EL (cell line): ENCODE measurements at regions not wholly inside any gene's neighbourhood (a gene's known extent, or its start where the extent isn't known, plus 50 kb on each side); places are given as distances from the start of the nearest gene placed in this dataset.
"Not testable (repeated sequence)": the region's sequence is repeated elsewhere in the genome, so short reads cannot be mapped to it uniquely, and the experiment has no call there.

Source experiments
- DNase-seq: peaks from one replicate; pipeline ENCODE4 v3.0.0-alpha.2; 2016

DNA sequence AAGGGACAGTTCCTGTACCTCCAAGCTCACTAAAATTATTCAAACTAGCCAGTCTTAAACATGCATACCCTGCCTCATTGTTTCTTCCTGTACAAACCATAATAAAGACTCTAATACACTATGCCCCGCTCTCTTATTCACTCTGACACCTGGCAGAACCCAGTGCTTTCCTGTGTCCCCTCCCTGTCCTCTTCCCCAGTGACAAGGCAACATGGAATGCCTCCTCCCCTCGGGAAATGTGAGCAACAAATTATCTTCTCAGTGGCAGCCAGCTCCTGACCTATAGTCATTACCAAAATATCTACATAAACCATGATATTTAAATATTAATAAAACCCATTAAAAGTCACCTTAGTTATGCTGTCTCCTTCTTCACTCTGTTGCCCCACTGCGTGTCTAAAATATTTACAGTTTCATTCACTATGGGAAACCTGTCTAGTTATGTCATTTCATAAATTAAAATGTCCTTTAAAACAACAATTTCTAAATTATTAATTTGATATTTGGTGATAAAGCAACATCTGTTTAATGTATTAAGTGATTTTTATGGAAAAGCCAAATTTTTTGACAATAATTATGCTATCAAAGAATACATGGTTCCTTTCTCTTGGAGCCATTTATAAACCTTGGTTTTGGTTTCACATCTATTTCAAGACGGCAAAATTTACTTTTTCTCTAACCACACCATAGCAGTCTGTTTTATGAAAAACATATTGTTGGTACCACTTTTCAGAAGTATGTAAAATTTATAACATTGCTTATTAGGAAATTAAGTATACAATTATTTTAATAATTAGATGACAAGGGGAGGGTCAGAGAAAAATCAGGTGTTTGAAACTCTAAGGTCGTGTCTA is 1355.2 kb downstream of the XPNPEP1 start:
- peak; percentile 26 for DNase-seq

DNA sequence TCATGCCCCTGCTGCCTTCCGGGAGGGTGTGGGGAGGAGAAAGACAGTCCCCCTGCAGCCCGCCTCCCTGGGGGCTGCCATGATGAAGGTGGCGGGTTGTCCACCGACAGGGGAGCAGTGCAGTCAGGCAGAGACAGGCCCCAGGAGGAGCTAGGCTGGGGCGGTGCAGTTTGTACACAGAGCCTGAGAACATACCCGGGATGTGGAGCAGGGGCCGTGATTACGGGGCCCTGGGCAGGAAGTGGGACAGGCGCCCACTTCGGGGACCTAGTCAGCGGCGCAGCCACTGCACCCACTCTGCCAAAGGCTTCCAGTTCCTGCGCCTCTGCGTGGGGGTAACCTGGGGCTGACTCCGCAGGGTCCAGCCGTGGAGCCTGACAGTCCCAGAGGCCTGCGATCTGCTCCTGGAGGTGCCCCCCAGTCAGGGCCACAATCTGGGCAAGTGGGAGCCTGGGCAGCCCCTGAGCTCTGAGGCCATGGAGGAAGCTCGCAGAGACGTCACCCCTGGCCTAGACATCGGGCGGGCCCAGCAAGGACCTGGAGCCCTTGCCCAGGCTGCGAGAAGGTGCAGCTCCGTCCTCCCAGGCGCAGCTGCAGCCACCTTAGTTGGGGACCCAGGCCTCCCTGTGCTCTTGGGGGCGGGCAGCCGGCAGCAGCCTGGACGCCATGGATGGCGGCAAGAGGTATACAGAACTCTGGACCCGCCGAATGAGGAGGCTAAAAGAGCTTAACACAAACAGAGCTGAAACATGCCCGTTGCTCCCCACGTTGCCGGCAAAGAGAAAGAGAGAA is 1356.8 kb downstream of the XPNPEP1 start:
- no peak for DNase-seq

DNA sequence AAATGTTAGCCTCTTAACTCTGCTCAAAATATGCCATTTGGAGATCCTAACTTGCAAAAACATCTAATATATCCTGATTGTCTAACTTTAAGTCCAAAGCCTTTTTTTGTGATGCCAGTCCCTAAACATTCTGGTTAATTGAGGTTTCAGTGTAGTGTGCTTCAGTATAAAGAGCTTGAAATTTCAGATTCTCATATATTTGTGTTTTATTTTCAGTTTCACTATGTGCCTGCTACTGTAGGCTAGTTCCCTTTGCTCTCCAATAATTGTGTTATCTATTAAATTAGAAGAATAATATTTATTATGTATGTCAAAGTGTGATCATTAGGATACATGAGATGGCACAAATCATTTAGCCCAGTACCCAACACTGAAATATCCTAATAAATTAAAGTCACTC is 1361.2 kb downstream of the XPNPEP1 start:
- no peak for DNase-seq

DNA sequence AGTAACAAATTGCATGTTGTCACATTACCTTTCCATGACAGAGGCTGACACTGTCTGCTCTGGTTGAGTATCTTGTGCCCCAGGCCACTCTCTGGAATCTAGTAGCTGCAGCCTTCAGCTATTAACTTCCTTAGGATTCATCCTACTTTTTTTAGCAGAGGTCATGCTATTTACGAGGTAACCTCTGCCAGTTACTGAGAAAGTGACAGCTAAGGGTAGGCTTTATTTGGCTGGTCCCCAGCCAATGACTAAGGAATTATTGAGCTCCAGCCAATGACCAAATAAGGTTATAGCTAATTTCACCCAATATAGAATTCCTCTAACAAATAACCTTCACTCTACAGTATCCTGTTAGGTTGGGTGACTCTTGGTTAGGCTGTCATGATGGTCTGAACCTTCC is 1361.7 kb downstream of the XPNPEP1 start:
- DNase-seq: peak; percentile 78

DNA sequence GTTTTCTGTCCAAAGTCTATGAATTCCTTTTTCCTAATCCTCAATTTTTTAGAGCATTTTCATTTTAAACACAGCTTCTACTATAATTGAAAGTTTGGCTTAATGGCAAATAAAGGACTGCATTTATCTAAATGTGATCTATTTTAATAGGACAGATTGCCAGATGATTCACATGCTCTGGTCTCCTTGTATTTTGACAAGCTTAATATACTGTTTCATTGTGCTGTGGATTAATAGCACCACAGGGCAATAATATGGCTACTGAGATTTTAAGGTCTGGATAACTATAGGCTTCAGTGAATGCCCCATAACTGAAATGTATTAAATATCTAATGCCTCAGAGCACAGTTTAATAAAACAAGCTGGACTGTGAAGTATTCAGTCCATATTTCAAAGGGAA is 1362.8 kb downstream of the XPNPEP1 start:
- no peak for DNase-seq

DNA sequence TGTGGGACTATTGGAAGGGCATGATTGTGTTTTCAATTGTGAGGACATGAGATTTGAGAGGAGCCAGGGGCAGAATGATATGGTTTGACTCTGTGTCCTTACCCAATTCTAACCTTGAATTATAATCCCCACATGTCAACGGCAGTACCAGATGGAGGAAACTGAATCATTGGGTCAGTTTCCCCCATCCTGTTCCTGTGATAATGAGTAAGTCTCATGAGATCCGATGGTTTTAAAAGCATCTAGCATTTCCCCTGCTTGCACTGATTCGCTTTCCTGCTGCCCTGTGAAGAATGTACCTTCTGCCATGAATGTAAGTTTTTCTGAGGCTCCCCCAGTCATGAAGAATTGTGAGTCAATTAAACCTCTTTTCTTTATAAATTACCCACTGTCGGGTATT is 1367.1 kb downstream of the XPNPEP1 start:
- peak; percentile 50 for DNase-seq

DNA sequence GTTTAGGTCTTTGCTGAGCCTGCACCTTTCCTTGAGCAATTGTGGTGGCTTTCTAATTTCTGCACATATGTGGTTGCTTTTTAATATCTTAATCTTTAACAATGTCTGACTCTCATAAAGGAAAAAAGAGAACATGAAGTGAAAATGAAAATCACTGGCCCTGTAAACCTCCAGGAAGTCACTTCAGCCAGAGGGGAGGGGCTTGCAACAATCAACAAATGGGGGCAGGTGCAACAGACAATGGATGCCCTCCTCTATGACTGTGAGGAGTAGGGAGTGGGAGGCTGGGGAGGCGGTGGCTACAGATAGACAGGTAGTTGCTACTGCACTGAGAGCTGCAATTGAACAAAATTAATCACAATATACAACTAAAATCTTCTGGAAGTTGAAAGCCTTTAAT is 1377.4 kb downstream of the XPNPEP1 start:
- DNase-seq: no peak

DNA sequence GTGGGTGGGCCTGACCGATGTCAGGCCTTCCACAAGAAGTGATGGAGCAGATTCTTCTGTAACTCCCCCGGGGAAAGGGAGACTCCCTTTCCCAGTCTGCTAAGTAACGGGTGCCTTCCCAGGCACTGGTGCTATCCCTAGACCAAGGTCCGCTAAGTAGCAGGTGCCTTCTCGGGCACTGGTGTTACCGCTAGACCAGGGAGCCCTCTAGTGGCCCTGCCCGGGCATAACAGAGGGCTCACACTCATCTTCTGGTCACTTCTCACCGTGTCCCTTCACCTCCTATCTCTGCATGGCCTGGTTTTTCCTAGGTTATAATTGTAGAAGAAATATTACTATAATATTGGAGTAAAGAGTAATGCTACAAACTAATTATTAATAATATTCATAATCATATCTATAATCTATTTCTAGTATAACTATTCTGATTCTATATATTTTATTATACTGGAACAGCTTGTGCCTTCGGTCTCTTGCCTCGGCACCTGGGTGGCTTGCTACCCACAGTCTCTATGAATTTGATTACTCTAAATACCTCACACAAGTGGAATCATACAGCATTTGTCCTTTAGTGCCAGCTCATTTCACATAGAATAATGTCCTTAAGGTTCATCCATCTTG is 1378.7 kb downstream of the XPNPEP1 start:
- peak; percentile 53 for DNase-seq

DNA sequence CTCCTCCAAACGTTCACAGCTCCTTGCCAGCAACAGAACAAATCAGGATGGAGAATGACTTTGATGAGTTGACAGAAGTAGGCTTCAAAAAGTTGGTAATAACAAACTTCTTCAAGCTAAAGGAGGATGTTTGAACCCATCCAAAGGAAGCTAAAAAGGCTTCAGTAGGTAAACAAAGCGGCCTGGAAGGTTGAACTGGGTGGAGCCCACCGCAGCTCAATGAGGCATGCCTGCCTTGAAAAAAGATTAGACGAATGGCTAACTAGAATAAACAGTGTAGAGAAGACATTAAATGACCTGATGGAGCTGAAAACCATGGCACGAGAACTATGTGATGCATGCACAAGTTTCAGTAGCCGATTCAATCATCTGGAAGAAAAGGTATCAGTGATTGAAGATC is 1369.0 kb upstream of the SORCS1 start:
- DNase-seq: not testable (repeated sequence)

DNA sequence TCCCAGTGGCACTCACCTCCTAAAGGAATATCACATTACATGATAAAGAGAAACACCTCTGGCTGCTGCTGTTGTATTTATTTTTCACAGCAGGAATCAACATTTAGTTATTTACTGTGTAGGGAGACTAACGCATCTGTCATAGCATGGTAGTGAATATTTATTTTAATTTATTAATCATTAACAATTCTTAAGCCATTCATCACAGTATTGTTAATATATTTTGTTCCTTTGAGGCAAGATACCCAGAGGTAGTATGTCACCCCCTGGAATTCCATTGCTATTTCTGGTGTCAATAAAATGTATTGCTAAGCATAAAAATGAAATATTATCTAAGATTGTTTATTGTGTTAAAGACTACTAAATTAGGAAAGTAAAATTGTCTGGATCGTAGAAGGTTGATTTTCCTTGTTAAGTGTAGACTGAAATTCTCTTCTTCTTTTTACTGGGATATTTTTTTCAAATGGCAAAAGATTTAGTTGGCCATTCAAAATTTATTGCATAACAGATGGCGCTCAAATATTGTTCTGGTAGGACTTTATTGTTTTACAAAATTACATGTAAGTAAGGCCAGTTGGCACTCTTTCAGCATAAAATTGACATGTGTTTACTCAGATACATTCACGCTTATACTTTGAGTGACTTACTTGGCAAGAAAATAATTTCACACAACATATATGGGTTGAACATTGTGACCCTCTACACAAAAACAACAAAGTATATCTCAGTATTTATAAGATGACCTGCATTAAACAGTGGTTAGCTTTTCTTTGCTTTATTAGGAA is 1358.7 kb upstream of the SORCS1 start:
- no peak for DNase-seq

DNA sequence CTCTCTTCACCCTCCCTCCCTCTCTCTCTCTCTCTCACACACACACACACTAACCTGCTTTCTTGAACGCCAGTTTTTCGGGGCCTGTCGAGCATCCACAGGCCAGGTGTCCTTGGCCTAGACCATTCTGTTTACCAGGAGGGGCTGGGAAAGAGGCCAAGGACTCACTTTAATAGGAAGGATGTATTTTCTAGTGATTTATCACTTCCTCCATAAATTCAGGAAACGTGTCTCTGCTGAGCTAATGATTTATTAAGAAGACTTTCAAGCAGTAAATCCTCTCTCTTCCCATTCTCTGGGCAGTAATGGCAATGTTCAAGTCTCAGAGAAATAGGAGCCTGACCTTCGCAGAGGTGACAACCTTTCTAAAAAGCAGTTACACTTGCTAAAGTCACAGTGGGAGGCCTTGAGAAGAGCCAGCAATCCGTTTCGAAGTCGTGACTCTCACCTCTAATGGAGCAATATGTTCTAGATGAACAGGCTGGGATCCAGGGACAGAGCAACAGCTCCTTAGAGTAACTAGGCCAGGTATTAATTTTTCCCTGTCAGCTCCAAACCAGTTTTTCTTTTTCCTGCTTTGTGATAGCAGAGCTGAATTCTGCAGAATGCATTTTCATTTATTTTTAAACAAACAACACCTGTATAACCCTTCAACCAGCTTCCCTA is 1357.5 kb upstream of the SORCS1 start:
- no peak for DNase-seq

DNA sequence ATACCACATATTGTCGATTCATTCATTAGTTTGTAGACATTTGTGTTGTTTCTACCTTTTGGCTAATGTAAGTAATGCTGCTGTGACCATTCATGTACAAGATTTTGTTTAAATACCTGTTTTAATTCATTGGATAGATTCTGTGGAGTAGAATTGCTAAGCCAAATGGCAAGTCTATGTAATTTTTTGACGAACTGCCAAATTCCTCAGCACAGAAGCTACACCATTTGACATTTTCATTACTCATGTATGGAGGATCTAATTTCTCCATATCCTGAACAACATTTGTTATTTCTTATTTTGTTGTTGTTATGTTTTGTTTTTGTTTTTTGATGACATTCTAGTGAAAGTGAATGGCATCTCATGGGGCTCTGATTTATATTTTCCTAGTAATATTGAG is 1351.3 kb upstream of the SORCS1 start:
- peak; percentile 4 for DNase-seq

DNA sequence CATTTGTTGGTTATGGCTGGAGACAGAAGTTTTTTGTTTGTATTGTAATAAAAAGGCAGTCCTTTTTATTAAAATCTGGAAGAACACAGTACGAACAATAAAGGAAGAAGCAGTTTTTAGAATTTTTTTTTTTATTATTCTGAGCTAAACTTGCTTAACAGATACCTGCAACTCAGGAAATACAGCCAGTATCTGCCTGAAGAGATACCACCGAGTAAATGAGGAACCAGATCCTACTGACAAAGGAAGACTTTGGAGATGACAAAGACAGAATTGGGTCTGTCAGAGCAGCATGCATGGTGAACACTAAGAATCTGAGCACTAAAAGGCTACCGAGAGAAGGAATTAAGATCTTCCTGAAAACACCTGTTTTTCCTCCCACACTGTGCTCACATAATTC is 1335.9 kb upstream of the SORCS1 start:
- no peak for DNase-seq

DNA sequence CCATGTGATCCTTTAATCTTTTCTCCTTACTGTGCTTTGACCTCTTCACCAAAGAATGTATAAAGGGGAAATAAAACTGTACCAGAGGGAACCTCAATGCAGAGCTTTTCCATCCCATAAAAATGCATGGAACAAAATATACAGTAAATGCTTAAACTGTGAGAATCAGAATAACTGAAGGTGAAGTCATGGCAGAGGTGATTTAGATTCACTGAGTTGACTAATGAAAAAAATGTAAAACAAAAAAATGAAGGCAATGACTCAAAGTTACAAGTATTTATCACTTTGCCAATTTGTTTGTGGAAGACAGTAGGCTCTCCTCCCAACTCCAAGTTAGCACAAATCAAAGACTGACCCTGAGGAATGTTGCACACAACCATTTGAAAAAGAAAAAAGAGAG is 1331.6 kb upstream of the SORCS1 start:
- DNase-seq: peak; percentile 45

DNA sequence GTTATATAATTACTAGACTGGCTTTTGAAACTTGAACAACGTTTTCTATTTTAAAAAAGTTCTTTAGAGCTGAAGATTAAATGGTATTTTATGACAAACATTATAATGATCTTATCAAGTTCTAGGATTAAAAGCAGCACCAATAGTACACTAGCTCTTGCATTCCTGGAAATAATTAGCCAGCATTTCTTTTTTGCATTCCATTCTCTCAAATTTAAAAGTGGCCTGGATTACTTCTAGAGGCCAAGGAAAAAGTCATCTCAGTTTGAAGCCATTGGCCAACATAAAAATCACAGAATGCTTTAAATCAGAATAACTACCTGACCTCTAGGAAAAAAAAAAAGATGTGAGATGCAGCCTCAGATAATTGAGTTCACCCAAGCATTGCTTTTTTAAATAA is 1326.4 kb upstream of the SORCS1 start:
- no peak for DNase-seq

DNA sequence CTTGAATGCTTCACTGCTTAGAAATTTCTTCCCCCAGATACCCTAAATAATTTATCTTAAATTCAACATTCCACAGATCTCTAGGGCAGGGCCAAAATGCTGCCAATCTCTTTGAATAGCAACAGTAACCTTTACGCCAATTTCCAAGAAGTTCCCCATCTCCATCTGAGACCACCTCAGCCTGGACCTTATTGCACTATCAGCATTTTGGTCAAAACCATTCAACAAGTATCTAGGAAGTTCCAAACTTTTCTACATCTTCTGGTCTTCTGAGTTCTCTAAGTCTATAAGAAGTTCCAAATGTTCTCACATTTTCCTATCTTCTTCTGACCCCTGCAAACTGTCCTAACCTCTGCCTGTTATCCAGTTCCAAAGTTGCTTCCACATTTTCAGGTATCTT is 1306.9 kb upstream of the SORCS1 start:
- DNase-seq: no peak

DNA sequence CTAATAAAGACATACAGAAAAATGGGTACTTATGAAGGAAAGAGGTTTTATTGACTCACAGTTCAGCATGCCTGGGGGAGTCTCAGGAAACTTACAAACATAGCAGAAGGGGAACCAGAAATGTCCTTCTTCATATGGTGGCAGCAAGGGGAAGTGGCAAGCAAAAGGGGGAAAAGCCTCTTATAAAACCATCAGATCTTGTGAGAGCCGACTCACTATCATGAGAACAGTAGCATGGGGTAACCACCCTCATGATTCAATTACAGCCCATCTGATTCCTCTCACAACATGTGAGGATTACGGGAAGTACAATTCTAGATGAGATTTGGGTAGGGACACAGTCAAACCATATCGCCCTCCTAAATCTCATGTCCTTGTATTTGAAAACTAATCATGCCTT is 1305.4 kb upstream of the SORCS1 start:
- DNase-seq: no peak

DNA sequence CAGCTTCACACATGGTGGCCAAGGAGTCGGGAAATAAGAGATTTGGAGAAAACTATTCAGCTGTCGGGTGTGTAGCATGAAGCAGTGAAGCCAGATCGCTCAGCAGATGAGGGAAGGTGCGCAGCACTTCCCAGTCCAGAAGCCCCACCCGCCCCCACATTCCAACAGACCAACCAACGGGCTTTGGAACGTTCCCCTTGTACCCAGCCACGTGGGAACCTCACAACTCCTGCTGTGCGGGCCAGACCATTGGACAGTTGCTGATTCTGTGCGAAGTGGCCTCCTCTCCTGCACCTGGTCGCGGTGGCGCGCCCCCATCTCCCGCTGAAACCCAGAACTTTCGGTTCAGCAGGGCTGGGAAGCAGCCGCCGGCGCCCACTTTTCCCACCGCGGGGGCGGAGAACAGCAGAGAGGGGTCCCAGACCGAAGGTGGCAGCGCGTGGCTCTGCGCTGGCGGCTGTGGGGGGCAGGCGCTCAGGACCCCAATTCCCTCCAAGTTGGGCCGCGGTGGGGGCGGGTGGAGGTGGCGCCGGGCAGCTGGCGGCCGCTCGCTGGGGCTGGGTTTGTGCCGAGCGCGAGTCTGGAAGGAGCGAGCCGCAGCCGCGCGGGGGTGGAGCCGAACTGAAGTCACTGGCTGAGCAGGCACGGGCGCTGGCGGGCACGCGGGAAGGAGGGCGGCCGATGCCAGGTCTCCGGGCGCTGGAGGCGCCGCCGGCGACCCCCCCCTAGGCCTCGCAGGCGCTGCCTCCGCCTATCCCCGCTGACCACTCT is 1301.5 kb upstream of the SORCS1 start:
- peak; percentile 32 for DNase-seq

DNA sequence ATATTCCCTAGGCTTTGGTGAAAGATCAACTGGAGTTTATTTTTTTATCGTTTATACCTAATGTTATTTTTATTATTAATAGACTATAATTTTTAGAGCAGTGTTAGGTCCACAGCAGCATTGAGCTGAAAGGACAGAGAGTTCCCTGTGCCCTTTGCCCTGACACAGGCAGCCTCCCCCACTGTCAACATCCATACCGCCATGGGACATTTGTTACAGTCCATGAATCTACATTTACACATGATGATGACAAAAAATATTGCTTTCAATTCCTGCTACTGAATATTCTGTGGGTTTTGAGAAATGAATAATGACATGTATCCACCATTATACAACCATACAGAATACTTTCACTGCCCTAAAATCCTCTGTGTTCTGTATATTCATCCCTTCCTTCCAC is 1297.5 kb upstream of the SORCS1 start:
- DNase-seq: no peak

DNA sequence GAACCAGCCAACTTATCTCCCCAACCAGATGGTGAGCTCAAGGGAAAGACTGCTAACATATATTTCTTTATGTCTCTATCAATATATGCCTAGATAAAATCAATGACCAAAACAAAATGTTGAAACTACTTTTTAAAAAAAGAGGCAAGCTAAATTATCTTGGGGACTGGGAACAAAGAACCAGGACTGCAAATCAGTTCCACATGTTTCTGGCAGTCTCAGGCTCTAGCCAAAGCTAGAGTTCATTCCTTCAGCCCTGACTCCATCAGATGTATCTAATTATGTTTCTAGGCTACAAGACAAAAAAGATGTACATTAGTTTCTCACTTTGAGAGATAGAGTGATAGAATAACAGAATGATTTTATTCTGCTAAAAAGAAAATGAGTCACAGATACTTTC is 1290.3 kb upstream of the SORCS1 start:
- no peak for DNase-seq

DNA sequence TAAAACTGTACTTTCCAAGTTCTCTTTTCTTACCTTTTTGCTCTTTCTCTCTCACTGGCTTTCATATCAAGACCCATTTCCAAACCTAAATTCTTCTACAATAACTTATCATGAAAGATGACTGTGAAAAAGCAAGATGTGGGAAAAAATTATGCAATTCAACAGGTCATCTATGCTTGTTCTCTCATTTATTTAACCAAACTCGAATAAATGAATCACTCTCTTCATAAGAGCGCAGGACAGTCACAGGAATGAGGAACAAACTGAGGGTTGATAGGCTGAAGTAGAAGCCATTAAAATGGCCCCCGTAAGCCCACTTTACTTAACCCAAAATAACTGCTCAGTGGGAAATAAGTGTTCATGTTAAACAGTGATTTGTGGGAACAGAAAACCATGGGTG is 1289.7 kb upstream of the SORCS1 start:
- DNase-seq: no peak

DNA sequence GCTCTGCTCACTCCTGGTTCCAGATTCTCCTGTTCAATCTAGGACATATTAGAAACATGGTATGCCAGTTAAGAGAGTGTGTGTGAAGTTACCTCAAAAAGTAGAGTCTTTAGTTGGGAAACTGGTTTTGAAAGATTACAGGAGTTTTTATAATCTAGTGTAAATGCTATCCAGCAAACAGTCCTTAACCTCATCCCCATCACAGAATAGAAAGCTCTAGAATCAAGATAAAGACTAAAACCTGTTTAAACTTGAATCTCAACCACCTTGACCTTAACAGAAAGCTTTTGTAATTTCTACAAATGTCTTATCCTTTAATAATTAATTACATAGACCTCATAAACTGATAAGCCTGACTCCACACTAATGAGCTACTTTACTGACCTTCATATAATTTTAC is 1288.7 kb upstream of the SORCS1 start:
- no peak for DNase-seq
